ENCODE measurements at regions not wholly inside any gene's neighbourhood (a gene's known extent, or its start where the extent isn't known, plus 50 kb on each side); places are given as distances from the start of the nearest gene placed in this dataset.

DNA sequence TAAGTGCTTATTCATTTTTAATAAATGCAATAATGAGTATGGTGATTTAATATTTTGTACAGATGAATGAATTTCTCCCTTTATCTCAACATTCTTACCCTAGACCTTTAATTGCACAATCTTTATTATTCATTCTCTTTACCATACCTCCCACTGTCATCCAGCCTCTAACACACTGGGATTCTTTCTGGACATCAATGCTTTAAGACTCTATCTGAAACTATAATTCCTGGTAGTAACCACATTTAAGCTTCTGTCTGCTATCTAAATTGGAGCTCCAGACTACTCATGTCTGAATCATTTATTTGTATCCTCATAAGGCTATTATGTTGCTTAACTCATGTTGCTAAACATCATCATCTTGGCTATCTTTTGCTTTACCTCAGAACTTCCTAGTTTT lies 270.2 kb downstream of the ALG10B start:
- no peak for TF ChIP-seq POLR2A (IDR thresholded peaks at IDR 0.05)
- TF ChIP-seq, protein P1, sequence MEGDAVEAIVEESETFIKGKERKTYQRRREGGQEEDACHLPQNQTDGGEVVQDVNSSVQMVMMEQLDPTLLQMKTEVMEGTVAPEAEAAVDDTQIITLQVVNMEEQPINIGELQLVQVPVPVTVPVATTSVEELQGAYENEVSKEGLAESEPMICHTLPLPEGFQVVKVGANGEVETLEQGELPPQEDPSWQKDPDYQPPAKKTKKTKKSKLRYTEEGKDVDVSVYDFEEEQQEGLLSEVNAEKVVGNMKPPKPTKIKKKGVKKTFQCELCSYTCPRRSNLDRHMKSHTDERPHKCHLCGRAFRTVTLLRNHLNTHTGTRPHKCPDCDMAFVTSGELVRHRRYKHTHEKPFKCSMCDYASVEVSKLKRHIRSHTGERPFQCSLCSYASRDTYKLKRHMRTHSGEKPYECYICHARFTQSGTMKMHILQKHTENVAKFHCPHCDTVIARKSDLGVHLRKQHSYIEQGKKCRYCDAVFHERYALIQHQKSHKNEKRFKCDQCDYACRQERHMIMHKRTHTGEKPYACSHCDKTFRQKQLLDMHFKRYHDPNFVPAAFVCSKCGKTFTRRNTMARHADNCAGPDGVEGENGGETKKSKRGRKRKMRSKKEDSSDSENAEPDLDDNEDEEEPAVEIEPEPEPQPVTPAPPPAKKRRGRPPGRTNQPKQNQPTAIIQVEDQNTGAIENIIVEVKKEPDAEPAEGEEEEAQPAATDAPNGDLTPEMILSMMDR (IDR thresholded peaks at IDR 0.05 in 4 of 5, conservative IDR thresholded peaks at IDR 0.05 in 1 of 5) = no peak
